ENCODE measurements at regions not wholly inside any gene's neighbourhood (a gene's known extent, or its start where the extent isn't known, plus 50 kb on each side); places are given as distances from the start of the nearest gene placed in this dataset.

DNA sequence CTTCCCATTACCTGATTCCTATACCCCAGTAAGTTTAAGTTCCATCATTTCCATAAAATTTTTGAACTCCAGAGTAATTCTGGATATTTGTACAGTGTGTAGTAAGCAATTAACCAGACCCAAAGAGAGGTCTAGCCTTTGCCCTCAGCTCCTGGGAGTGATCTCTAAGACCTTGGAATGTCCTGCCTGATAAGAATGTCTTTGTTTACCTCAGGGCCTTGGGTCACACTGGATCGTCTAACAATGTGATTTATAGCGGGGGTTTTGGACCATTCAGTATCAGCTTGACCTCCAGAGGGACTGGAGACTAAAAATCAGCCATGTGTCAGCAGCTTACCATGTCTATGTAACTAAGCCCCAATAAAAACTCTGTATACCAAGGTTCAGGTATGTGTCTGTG is 330.9 kb upstream of the PPP1R2C start:
- no peak for TF ChIP-seq PAX5 (IDR thresholded peaks at IDR 0.05; ENCODE audit: insufficient read depth, low read length, severe bottlenecking)
- TF ChIP-seq TAF1 (IDR thresholded peaks at IDR 0.05; ENCODE audit: low read depth, low read length): no peak
- no peak for TF ChIP-seq POLR2A (IDR thresholded peaks at IDR 0.05; ENCODE audit: low read depth, low read length)
- no peak for TF ChIP-seq POLR2AphosphoS5 (IDR thresholded peaks at IDR 0.05; ENCODE audit: low read depth, low read length)
- no peak for TF ChIP-seq POU2F2 (IDR thresholded peaks at IDR 0.05; ENCODE audit: low read depth, low read length)
